ENCODE measurements at regions not wholly inside any gene's neighbourhood (a gene's known extent, or its start where the extent isn't known, plus 50 kb on each side); places are given as distances from the start of the nearest gene placed in this dataset.

DNA sequence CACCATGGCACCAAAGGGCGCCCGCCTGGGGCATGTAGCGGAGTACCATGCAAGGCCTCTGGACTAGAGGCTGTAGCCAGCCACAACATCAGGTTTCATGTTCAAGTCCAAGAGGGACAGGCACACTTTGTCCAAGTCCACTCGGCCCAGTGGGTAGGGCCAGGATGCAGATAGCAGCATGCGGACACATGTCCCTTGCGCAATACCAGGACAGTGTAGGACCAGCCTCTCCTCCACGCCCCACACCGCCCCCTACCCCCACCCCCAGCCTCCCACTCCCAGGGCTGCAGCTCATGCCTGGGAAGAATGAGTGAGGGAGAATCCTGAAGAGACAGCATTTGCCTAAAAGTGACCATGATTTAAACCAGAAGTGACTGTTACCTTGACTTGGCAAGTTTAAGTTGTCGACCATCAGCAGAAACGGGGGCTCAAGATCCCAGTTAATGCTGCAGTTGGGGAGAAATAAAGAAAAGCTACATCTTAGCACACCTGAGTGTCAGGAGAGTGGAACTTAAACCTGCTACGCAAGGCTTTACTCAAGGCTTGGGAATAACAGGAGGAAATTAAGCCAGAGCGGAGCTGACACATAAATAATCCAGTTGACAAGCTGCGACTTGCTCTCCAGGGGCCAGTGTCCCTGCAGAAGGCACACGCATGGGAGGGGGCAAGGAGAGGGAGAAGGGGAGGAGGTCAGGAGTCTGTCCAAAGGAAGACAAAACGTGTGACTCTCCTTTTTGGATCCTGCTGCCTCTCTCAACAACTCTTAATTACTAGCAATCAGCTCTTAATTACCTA lies 221.7 kb downstream of the BCOR start:
- DNase-seq: no peak

- DNase-seq: no peak
These were observed 219.9 kb downstream of the BCOR start for GRCh38 chrX:39877905-39878304.

DNA sequence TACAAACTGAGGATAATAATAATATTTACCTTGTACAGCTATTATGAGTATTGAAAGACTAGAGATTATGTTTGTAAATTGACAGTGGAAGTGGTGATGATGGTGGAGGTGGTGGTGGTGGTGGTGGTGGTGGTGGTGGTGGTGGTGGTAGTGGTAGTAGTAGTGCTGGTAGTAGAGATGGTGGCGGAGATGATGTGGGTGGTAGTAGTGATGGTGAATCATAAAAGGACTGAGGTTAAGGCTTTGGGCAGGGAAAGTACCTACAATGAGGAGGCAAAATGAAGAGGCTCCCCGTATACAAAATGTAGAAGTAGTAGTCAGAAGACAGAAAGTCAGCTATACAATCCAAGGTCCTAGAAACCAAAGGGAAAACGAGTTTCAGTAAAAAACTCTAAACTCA lies 214.1 kb downstream of the BCOR start:
- DNase-seq: no peak

GRCh38 chrX:39886282-39886681 lies 211.5 kb downstream of the BCOR start:
- DNase-seq: no peak

DNA sequence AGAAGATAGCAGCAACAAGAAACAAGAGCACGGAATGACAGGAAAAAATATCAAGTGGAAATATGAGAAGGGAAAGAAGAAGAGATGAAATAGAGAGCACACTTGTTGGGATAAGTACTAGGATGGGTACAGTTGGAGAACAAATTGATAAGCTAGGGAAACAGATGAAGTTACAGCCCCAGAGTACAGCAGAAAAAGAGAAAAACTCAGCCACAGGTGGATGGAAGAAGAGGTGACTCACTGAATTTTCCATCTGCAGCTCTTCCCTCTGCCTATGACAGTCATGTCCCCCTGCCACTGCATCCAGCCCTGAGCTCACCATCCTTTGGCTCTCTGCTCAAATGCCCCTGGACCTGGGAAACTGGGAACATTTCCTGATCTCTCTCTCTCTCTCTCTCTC lies 209.0 kb downstream of the BCOR start:
- no peak for DNase-seq

DNA sequence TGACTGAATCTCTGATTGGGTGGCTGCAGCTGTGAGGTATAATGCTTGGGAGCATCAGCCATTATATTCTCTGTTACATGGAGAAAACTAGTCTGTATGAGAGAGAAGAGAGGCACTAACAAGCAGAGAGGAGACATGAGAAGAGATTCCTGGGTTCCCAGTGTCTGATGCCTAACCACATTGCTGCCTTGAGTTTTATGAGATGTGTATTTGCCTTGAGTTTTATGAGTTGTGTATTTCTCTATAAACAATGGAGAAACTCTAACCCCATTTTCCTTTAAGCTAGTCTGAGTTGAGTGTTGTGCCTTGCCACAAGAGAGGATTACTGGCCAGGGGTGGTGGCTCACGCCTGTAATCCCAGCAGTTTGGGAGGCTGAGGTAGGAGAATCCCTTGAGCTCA lies 208.1 kb downstream of the BCOR start:
- DNase-seq: no peak

DNA sequence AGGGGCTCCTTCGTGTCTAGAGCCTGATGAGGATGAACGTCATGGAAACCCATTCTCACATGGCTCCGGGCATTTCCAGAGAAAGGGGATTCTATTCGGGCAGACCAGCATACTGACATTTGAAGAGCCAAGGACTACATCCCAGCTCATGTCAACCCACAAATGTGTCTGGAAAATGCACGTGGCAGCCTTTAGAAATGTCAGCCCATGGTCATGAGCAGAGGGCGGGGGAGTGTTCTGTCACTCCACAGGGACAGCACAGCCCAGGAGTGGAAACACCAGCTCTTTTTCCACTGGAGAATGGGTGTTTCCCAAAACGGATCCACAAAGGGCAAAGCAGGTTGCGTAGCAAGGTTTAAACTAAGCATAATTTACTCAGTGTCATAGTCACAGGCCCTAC lies 207.0 kb downstream of the BCOR start:
- DNase-seq: no peak

DNA sequence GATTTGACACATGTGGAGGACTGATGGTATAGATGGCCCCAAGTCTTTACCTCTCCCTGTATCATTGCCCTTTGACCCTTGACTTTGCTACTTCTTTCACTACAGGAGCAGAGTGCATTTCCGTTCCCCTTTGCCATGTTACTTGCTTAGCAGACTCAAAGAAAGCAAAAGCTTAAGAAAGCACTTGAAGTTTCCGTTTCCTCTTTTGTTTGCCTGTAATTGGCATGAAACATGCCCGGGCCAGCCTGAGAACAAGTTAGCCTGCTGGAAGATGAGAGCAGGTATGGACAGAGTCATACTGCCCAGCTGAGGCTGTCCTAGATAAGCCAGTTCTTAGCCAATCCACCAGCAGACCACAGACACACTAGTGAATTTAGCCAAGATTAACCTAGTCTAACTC lies 206.0 kb downstream of the BCOR start:
- no peak for DNase-seq

DNA sequence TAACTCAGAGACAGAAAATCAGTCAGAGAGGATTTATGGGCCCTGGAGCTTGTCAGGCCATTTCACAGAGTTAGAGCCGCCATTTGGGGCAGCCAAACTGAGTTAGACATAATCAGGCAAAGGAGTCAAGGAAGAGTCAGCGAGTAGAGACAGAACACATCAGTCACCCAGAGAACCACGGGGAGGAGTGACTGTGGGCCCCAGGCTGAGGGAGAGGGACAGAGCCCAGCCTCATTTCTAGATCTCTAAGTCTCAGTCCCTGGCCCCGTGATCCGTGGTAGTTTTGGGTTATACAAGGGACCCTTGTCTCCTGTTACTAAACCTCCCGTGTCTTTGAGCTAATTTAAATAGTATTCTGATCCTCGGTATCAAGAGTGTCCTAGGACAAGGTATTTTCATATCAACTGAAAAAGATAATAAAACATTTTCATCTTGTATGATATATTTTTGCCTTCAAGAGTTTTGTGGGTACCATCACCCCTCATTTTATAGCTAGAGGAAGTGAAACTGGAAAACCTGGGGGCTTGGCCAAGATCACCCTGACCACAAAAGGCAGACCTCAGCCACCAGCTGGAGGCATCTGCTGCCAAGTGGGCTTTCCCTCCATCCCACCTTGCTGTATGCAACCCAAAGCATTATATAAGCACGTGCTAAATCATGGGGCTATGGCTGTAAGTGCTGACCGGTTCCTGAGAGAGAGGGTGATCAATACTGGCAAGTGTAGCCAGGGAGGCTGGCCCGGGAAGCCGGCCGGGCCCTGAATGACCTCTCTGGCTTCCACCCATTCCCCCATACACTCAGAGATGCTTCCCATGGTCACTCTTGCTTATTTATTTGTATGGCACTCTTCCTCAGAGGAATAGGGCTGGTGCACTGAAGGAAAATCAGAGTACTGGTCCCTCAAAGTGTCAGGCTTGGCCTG lies 204.1 kb downstream of the BCOR start:
- DNase-seq: no peak

DNA sequence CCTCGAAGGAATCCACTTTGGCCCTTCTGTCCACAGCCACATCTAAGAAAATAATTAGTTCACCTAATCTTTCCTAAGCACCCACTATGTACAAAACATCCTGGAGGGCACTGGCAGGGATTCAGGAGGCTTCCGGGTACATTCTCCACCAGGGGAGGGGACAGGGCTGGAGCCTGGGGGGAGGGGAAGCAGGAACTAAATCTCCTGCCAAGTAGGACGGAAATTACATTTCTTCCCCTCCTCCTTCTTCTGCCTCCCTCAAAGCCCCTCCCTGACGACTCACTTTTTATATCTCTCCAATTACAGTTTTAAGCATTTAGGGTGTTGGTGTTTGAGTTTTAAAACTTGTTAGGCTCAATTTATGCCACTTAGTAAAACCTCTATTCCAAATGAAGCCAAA lies 203.1 kb downstream of the BCOR start:
- no peak for DNase-seq

- no peak for DNase-seq
These were observed 202.3 kb downstream of the BCOR start for GRCh38 chrX:39895218-39896110.

- DNase-seq: no peak
These were observed 200.6 kb downstream of the BCOR start for GRCh38 chrX:39896951-39897740.

DNA sequence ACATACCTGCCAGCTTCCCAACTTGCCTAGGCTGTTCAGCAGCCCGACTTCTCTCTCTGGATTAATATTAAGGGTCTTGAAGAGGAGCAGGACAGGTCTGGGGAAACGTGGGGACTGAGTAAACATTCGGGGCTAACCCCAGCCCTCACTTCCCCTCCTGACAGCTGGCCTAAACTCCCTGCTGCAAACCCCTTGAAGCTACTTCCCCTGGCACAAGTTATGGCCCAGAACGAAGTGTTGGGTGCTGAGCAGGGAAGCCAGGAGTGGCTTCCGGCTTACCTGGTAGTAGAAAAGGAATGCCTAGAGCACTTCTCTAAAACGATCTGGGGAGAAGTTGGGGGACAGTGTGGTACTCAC lies 200.0 kb downstream of the BCOR start:
- DNase-seq: no peak

DNA sequence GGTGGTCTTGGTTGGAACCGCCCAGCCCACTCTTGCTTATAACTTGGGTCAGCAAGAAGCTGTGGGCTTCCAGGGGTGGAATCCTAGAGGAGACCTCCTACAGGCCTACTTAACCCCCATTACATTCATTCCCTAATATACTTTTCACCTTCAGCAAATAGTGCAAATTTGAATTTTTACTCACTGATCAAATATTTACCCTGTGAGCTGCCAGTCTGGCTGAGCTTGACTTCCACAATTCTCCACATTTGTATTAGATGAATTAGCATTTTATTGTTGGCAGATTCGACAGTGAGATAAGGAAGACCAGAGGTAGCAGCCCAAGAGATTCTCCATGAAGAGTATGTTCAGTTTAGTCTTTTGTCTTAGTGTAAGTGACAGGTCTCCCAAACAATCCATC lies 199.6 kb downstream of the BCOR start:
- no peak for DNase-seq

GRCh38 chrX:39899059-39899458 lies 198.7 kb downstream of the BCOR start:
- DNase-seq: no peak

DNA sequence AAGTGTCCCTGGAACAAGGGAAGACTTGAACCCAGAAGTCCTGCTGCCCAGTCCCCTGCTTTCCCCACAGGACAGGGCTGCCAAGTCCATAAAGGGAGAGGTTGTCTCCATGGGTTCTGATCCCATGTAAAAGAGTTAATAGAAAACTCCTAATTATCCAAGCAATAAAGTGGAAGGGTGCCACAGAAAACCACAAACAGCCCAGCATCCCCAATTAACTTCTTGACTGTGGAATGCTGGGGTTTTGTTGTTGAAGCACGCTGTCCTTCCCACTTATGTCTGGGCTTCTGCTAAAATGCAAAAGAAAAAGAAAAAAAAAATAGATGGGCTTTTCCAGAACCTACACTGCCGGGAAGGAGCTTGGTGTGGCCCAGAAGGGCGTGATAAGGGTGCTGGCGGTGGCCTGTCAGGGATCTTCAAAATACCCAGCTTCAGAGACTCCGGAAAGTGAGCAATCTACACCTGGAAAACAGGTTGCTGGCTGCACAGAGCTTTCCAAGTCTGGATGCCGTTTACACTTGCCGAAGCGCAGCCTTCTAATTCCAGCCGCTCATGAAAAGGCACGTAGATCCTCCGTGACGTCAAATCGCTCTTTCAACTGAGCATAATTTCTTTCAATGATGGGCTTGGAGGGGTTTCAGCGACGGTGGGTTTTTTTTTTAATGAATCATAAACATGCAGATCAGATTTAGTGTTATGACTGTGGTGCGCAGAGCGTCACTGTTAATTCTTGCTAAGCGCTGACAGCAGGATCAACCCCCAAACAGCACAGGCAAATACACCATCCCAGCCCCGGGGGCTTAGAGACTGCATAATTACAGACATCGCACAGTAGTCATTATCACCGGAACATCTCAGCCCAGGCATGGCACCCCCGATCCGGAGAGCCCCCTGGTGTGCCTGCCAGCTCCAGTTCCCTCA lies 197.6 kb downstream of the BCOR start:
- DNase-seq: no peak

- no peak for DNase-seq
These were observed 197.0 kb downstream of the BCOR start for GRCh38 chrX:39900777-39901170.

DNA sequence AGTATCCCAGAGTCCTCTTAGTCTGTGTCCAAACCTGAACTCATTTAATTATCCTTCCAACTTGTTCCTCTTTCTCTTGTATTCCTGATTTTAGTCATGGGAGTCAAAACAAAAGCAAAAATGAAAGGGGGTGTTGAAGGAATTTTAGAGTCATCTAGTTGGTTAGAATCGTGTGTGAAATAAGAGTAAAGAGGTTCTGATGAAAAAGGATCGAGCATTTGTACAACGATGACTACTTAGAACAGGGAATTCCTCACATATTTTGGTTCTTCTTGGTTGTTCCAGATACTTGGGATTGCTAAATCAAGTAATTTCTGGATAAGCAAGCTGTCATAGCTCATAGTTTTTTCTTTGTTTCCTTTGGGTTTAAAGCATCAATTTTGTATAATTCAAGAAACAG lies 194.4 kb downstream of the BCOR start:
- no peak for DNase-seq

- DNase-seq: no peak
These were observed 193.8 kb downstream of the BCOR start for GRCh38 chrX:39903937-39904336.

- DNase-seq: no peak
These were observed 192.8 kb downstream of the BCOR start for GRCh38 chrX:39904816-39905537.

GRCh38 chrX:39905538-39905891 lies 192.2 kb downstream of the BCOR start:
- DNase-seq: no peak
